Vagina (tissue), 2 donors: ENCODE measurements at regions not wholly inside any gene's neighbourhood (a gene's known extent, or its start where the extent isn't known, plus 50 kb on each side); places are given as distances from the start of the nearest gene placed in this dataset.

Source experiments
- POLR2A ChIP-seq, 2 donors: fragments of 450-650 bp; IDR thresholded peaks; one replicate each; pipeline ENCODE4 v1.6.1; 2017; ENCODE audit warnings: antibody characterized with exemption in 2 of 2, mild to moderate bottlenecking in 2 of 2, moderate library complexity in 2 of 2
- TF ChIP-seq, protein P1 (sequence below), 3 experiments: fragments of 450-650 bp in 2 of 3; fragments of 200-600 bp in 1 of 3; sonication (generic) in 1 of 3; IDR thresholded peaks; one replicate each; pipeline ENCODE4 v1.5.1; 2017 to 2019; ENCODE audit warnings: antibody characterized with exemption in 3 of 3, mild to moderate bottlenecking in 2 of 3, moderate library complexity in 2 of 3

DNA sequence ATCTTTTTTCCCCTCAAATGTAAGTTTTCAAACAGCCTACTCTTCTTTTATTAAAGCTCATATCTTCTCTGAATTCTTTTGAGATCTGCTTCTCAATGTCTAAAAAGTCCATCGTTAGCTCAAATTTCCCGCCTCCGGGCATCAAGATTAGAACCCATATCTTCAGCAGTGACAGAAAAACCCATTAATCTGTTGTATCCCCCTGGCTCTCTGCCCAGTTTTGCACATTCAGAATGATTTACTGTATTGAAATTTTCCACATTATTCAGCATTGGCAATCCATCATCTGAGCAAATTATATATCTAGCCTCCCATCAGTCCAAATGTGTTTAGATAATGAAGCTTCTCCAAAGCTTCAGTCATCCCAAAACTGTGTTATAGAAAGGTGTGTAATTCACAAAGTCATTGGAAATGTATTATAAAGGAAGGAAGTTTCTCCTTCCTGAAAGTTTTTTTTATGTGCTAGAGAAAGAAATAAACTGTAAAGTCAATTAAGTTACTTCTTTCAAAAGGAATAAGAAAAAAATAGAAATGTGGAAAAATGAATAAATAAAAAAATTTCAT, 849.9 kb downstream of the MAT2B start:
- TF ChIP-seq, protein P1, sequence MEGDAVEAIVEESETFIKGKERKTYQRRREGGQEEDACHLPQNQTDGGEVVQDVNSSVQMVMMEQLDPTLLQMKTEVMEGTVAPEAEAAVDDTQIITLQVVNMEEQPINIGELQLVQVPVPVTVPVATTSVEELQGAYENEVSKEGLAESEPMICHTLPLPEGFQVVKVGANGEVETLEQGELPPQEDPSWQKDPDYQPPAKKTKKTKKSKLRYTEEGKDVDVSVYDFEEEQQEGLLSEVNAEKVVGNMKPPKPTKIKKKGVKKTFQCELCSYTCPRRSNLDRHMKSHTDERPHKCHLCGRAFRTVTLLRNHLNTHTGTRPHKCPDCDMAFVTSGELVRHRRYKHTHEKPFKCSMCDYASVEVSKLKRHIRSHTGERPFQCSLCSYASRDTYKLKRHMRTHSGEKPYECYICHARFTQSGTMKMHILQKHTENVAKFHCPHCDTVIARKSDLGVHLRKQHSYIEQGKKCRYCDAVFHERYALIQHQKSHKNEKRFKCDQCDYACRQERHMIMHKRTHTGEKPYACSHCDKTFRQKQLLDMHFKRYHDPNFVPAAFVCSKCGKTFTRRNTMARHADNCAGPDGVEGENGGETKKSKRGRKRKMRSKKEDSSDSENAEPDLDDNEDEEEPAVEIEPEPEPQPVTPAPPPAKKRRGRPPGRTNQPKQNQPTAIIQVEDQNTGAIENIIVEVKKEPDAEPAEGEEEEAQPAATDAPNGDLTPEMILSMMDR (IDR thresholded peaks at IDR 0.05) = no peak
- TF ChIP-seq POLR2A (IDR thresholded peaks at IDR 0.05) = no peak
